H1 (cell line): ENCODE measurements at regions not wholly inside any gene's neighbourhood (a gene's known extent, or its start where the extent isn't known, plus 50 kb on each side); places are given as distances from the start of the nearest gene placed in this dataset.

Source experiments
- CTCF ChIA-PET: fragments of 300-600 bp; sonication (Branson Sonifier 250); formaldehyde crosslinking; loops from one replicate; lab custom pipeline; 2021; ENCODE audit not compliant: partially characterized antibody; lab: Charles Lee
- POLR2A ChIA-PET: fragments of 300-600 bp; sonication (Branson Sonifier 250); formaldehyde crosslinking; loops from one replicate; lab custom pipeline; 2021; ENCODE audit warnings: inconsistent platforms; ENCODE audit not compliant: partially characterized antibody; lab: Charles Lee
- DNase-seq, 2 experiments: peaks; one replicate each; pipeline versions ENCODE4 v3.0.0 to v3.0.0-alpha.2; 2010 to 2022; ENCODE audit warnings: low spot score in 2 of 2, low read depth in 1 of 2, mixed read lengths in 1 of 2
- FAIRE-seq: peaks from 2 replicates; lab custom pipeline; 2011; peaks lifted over from hg19 to GRCh38; lab: Jason Lieb, UNC
- H2AFZ ChIP-seq: 2 replicates; pipeline ENCODE4 v1.8.1; 2012; ENCODE audit warnings: low read length, inconsistent platforms
- H2AK5ac ChIP-seq: 2 replicates; pipeline ENCODE4 v1.6.1; 2013; ENCODE audit warnings: low read depth, low read length
- H2BK120ac ChIP-seq: replicated peaks from 2 replicates; pipeline ENCODE3; 2013; ENCODE audit warnings: low read depth, low read length, inconsistent platforms
- H2BK12ac ChIP-seq: 2 replicates; pipeline ENCODE4 v1.6.1; 2013; ENCODE audit warnings: low read depth, low read length
- H2BK15ac ChIP-seq: 2 replicates; pipeline ENCODE4 v1.6.1; 2013; ENCODE audit warnings: low read length
- H2BK20ac ChIP-seq: 2 replicates; pipeline ENCODE4 v1.6.1; 2013; ENCODE audit warnings: low read length
- H2BK5ac ChIP-seq: 2 replicates; pipeline ENCODE4 v1.6.1; 2013; ENCODE audit warnings: low read depth, low read length
- H3K14ac ChIP-seq: 2 replicates; pipeline ENCODE4 v1.6.1; 2013; ENCODE audit warnings: inconsistent platforms; ENCODE audit not compliant: insufficient read length
- H3K18ac ChIP-seq: 2 replicates; pipeline ENCODE4 v1.6.1; 2013; ENCODE audit warnings: low read length; ENCODE audit errors: extremely low read depth
- H3K23ac ChIP-seq: 2 replicates; pipeline ENCODE4 v1.6.1; 2013; ENCODE audit warnings: inconsistent platforms; ENCODE audit not compliant: insufficient read length
- H3K23me2 ChIP-seq: 2 replicates; pipeline ENCODE4 v1.6.1; 2013; ENCODE audit warnings: low read depth, low read length
- H3K27ac ChIP-seq: 2 replicates; pipeline ENCODE4 v1.6.1; 2011; ENCODE audit warnings: low read depth, low read length, inconsistent platforms
- H3K27me3 ChIP-seq, 4 experiments: replicated peaks in 1 of 4; 1 replicate in 1 of 4; 2 replicates in 3 of 4; pipeline versions ENCODE4 v1.6.1 to v1.8.1; 2011 to 2013; ENCODE audit warnings: low read length in 3 of 4, mild to moderate bottlenecking in 3 of 4, inconsistent platforms in 2 of 4, mixed read lengths in 2 of 4, moderate library complexity in 1 of 4; ENCODE audit not compliant: control insufficient read depth in 3 of 4, insufficient read depth in 3 of 4; ENCODE audit errors: extremely low read depth in 1 of 4
- H3K36me3 ChIP-seq, 4 experiments: 2 replicates each; pipeline versions ENCODE4 v1.6.1 to v1.8.1; 2011 to 2013; ENCODE audit warnings: mild to moderate bottlenecking in 4 of 4, low read length in 3 of 4, moderate library complexity in 2 of 4, control low read depth in 1 of 4, inconsistent platforms in 1 of 4; ENCODE audit not compliant: insufficient read depth in 4 of 4, control insufficient read depth in 2 of 4
- H3K4ac ChIP-seq: replicated peaks from 2 replicates; pipeline ENCODE3; 2013; ENCODE audit warnings: low read length, low read depth, mixed read lengths, inconsistent platforms; ENCODE audit not compliant: insufficient read length
- H3K4me1 ChIP-seq, 4 experiments: replicated peaks in 1 of 4; 1 replicate in 1 of 4; 2 replicates in 3 of 4; pipeline versions ENCODE4 v1.6.1 to v1.8.1; 2011 to 2013; ENCODE audit warnings: low read length in 3 of 4, inconsistent platforms in 2 of 4, mixed read lengths in 1 of 4; ENCODE audit not compliant: insufficient read depth in 4 of 4, control insufficient read depth in 3 of 4
- H3K4me2 ChIP-seq, 2 experiments: 2 replicates each; pipeline versions ENCODE4 v1.6.1 to v1.8.1; 2011 to 2013; ENCODE audit warnings: low read depth in 2 of 2, low read length in 2 of 2, control low read depth in 1 of 2, inconsistent platforms in 1 of 2, mild to moderate bottlenecking in 1 of 2; ENCODE audit not compliant: insufficient read depth in 1 of 2
- H3K4me3 ChIP-seq, 4 experiments: fragments of 200-600, 300-600 bp in 1 of 4; sonication (generic), shearing (Covaris generic), sonication (Bioruptor Twin) in 1 of 4; 2 replicates each; pipeline versions ENCODE4 v1.5.1 to v1.8.1; 2011 to 2016; ENCODE audit warnings: low read length in 4 of 4, low read depth in 3 of 4, control low read depth in 2 of 4, inconsistent platforms in 2 of 4, mild to moderate bottlenecking in 2 of 4, mixed read lengths in 1 of 4, moderate library complexity in 1 of 4; ENCODE audit not compliant: insufficient read depth in 2 of 4; ENCODE audit errors: extremely low read depth in 1 of 4
- H3K56ac ChIP-seq: replicated peaks from 2 replicates; pipeline ENCODE3; 2013; ENCODE audit warnings: low read depth, mild to moderate bottlenecking, mixed read lengths, low read length, inconsistent platforms; ENCODE audit not compliant: insufficient read length
- H3K79me1 ChIP-seq: 2 replicates; pipeline ENCODE4 v1.6.1; 2013; ENCODE audit warnings: low read depth, low read length, control low read depth
- H3K79me2 ChIP-seq, 2 experiments: 2 replicates each; pipeline versions ENCODE4 v1.6.1 to v1.8.1; 2012 to 2013; ENCODE audit warnings: low read length in 2 of 2, mild to moderate bottlenecking in 2 of 2, inconsistent platforms in 1 of 2; ENCODE audit not compliant: insufficient read depth in 2 of 2, control insufficient read depth in 1 of 2
- H3K9ac ChIP-seq, 4 experiments: replicated peaks in 1 of 4; 1 replicate in 1 of 4; 2 replicates in 3 of 4; pipeline versions ENCODE4 v1.6.1 to v1.8.1; 2011 to 2013; ENCODE audit warnings: low read depth in 3 of 4, low read length in 3 of 4, control low read depth in 2 of 4, mild to moderate bottlenecking in 2 of 4, moderate library complexity in 2 of 4, inconsistent platforms in 1 of 4; ENCODE audit errors: extremely low read depth in 1 of 4
- H3K9me3 ChIP-seq, 2 experiments: 2 replicates each; pipeline versions ENCODE4 v1.6.1 to v1.8.1; 2012 to 2013; ENCODE audit warnings: mild to moderate bottlenecking in 2 of 2, moderate library complexity in 2 of 2, control low read depth in 1 of 2, inconsistent platforms in 1 of 2, low read depth in 1 of 2, low read length in 1 of 2, mixed read lengths in 1 of 2; ENCODE audit not compliant: insufficient read depth in 2 of 2
- H4K20me1 ChIP-seq, 2 experiments: replicated peaks in 1 of 2; 2 replicates each; pipeline versions ENCODE3 to v1.8.1; 2011 to 2013; ENCODE audit warnings: inconsistent platforms in 2 of 2, low read length in 2 of 2, mild to moderate bottlenecking in 1 of 2; ENCODE audit not compliant: insufficient read depth in 2 of 2, control insufficient read depth in 1 of 2
- H4K5ac ChIP-seq: 2 replicates; pipeline ENCODE4 v1.6.1; 2013; ENCODE audit warnings: low read length, low read depth, mixed read lengths, inconsistent platforms; ENCODE audit not compliant: insufficient read length
- H4K8ac ChIP-seq: 2 replicates; pipeline ENCODE4 v1.8.0; 2013; ENCODE audit warnings: mild to moderate bottlenecking, moderate library complexity, low read length, inconsistent platforms; ENCODE audit not compliant: insufficient read depth; ENCODE audit errors: extremely low read depth
- H4K91ac ChIP-seq: replicated peaks from 2 replicates; pipeline ENCODE3; 2013; ENCODE audit warnings: low read length, mixed read lengths, inconsistent platforms; ENCODE audit not compliant: insufficient read length
- ATF3 ChIP-seq: IDR thresholded peaks from 2 replicates; pipeline ENCODE4 v1.6.1; 2011; ENCODE audit warnings: low read depth, mild to moderate bottlenecking, low read length; ENCODE audit not compliant: insufficient read depth
- BCL11A ChIP-seq, 2 experiments: IDR thresholded peaks; one replicate each; pipeline ENCODE4 v1.6.1; 2011; ENCODE audit warnings: low read depth in 2 of 2, low read length in 2 of 2, mild to moderate bottlenecking in 2 of 2
- CBX5 ChIP-seq: fragments of 300-800, 300-1000 bp; sonication (generic); IDR thresholded peaks from 2 replicates; pipeline ENCODE4 v1.7.1; 2016; ENCODE audit warnings: antibody characterized with exemption, low read length, low read depth
- CBX8 ChIP-seq: fragments of 300-800, 300-1000 bp; sonication (generic); IDR thresholded peaks from 2 replicates; pipeline ENCODE4 v1.7.1; 2016; ENCODE audit warnings: low read depth, low read length, borderline replicate concordance
- EZH2 ChIP-seq: fragments of 200-600 bp; sonication (generic); IDR thresholded peaks from 2 replicates; pipeline ENCODE4 v1.7.1; 2012; ENCODE audit warnings: low read depth, mild to moderate bottlenecking, moderate library complexity, low read length, inconsistent platforms; ENCODE audit not compliant: severe bottlenecking
- HDAC2 ChIP-seq, 2 experiments: fragments of 300-600 bp in 1 of 2; sonication (generic) in 1 of 2; IDR thresholded peaks; 2 replicates each; pipeline ENCODE4 v1.6.1; 2011 to 2012; ENCODE audit warnings: low read depth in 2 of 2, low read length in 2 of 2, mild to moderate bottlenecking in 2 of 2, moderate library complexity in 2 of 2, borderline replicate concordance in 1 of 2, inconsistent platforms in 1 of 2
- NRF1 ChIP-seq: IDR thresholded peaks from 2 replicates; pipeline ENCODE4 v1.6.1; 2011; ENCODE audit warnings: mild to moderate bottlenecking, low read depth, low read length, improper control_type of control experiment
- USF2 ChIP-seq: IDR thresholded peaks from 2 replicates; pipeline ENCODE4 v1.6.1; 2011; ENCODE audit warnings: low read length, improper control_type of control experiment
- WGBS, 2 experiments: shearing (Covaris generic) in 1 of 2; methylation state at CpG; one replicate each; pipeline versions ENCODE4 v1.1.6 to v1.1.7; 2013 to 2015; ENCODE audit warnings: low lambda C conversion rate in 2 of 2, mixed read lengths in 2 of 2, inconsistent platforms in 1 of 2, low coverage in 1 of 2, missing lambda C conversion rate in 1 of 2; ENCODE audit not compliant: insufficient replicate concordance in 2 of 2, insufficient coverage in 1 of 2, insufficient read length in 1 of 2; ENCODE audit errors: extremely low coverage in 1 of 2, missing lambda C conversion rate in 1 of 2; 5-methylcytosine and 5-hydroxymethylcytosine counted together
- TF ChIP-seq, protein P1 (sequence below): IDR thresholded peaks from 2 replicates; pipeline ENCODE4 v1.6.1; 2012; ENCODE audit warnings: inconsistent platforms

GRCh38 chr15:62622775-62623174 lies 419.8 kb upstream of the TPM1 start:
- H3K4me1 ChIP-seq: no peaks in the 10 kb centered on the region
- no peak overlapping the region for H3K18ac ChIP-seq
- H3K79me1 ChIP-seq: no peaks in the 10 kb centered on the region
- H3K4me2 ChIP-seq: no peak overlapping the region
- no peaks in the 10 kb centered on the region for H3K36me3 ChIP-seq
- 87% methylated on average over 4 of the region's 4 CpGs; no CpG with 5 or more reads in 1 of the 2 experiments for WGBS, 2 experiments
- H3K9ac ChIP-seq: no peak overlapping the region
- no peak overlapping the region for H2AFZ ChIP-seq
- ChIA-PET CTCF (no interaction called here), POLR2A (no interaction called here)
- no peak overlapping the region for H2BK12ac ChIP-seq
- H3K9me3 ChIP-seq: no peaks in the 10 kb centered on the region
- no peak overlapping the region for H2AK5ac ChIP-seq
- H4K20me1 ChIP-seq: no peaks in the 10 kb centered on the region
- no peak overlapping the region for H2BK15ac ChIP-seq
- no peak overlapping the region for H2BK120ac ChIP-seq
- H3K27me3 ChIP-seq: no peaks in the 10 kb centered on the region
- H4K5ac ChIP-seq: no peak overlapping the region
- H3K14ac ChIP-seq: no peak overlapping the region
- H2BK5ac ChIP-seq: no peak overlapping the region
- H4K91ac ChIP-seq: no peak overlapping the region
- H3K27ac ChIP-seq: no peak overlapping the region
- DNase-seq (no peak), FAIRE-seq (no peak)
- no peaks in the 10 kb centered on the region for H3K23me2 ChIP-seq
- H3K4me3 ChIP-seq: no peak overlapping the region
- H3K4ac ChIP-seq: no peak overlapping the region
- H3K56ac ChIP-seq: no peak overlapping the region
- no peak overlapping the region for H3K23ac ChIP-seq
- no peaks in the 10 kb centered on the region for H3K79me2 ChIP-seq
- no peak overlapping the region for H4K8ac ChIP-seq
- no peak overlapping the region for H2BK20ac ChIP-seq
- TF ChIP-seq USF2 (no peak), HDAC2 (IDR thresholded peaks at IDR 0.05; ENCODE audit: borderline replicate concordance in 1 of 2, low read depth in 2 of 2, low read length in 2 of 2) (no peak), EZH2 (no peak), ATF3 (no peak), NRF1 (no peak), CBX5 (no peak), BCL11A (IDR thresholded peaks at IDR 0.05; ENCODE audit: low read depth in 2 of 2, low read length in 2 of 2) (no peak), CBX8 (no peak)
- TF ChIP-seq, protein P1, sequence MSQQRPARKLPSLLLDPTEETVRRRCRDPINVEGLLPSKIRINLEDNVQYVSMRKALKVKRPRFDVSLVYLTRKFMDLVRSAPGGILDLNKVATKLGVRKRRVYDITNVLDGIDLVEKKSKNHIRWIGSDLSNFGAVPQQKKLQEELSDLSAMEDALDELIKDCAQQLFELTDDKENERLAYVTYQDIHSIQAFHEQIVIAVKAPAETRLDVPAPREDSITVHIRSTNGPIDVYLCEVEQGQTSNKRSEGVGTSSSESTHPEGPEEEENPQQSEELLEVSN: no peak
